ENCODE measurements at regions not wholly inside any gene's neighbourhood (a gene's known extent, or its start where the extent isn't known, plus 50 kb on each side); places are given as distances from the start of the nearest gene placed in this dataset.

DNA sequence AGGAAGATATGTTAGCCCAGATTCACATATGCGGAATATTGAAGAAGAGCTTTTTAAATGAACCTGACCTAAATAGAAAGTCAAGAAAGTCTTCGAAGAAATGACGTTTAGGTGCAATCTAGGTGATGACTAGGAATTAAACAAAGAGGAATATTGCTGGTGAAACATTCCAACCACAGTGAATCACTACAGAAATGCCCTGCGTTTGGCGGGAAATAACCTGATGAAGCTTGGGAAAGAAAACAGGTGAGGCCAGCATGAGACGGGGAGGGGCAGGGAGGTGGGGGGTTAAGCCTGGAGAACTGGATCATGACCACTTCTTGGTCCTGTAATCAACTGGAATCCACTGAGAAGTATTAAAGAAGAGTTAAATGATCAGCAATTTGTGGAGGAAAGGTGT is 299.4 kb upstream of the VSTM2A start:
- Histone ChIP-seq H3K36me3 (ENCODE audit: control insufficient read depth, insufficient read depth, low read length) (no peaks in the 10 kb centered on the region), H3K9ac (ENCODE audit: extremely low read depth, low read length, poor library complexity, severe bottlenecking) (no peak overlapping the region), H3K4me3 (ENCODE audit: low read length) (no peak overlapping the region), H3K4me1 (ENCODE audit: control insufficient read depth, insufficient read depth, low read length) (peaks cover 4% of the 10 kb centered on the region), H3K27ac (ENCODE audit: low read depth, low read length) (no peak overlapping the region), H3K27me3 (ENCODE audit: control insufficient read depth, insufficient read depth, low read length, poor library complexity, severe bottlenecking) (no peaks in the 10 kb centered on the region), H3K9me3 (ENCODE audit: control insufficient read depth, low read length) (no peaks in the 10 kb centered on the region)
- H3K27me3 Mint-ChIP-seq (ENCODE audit: insufficient read depth): no peaks in the 10 kb centered on the region
- no peak overlapping the region for H3K4me3 Mint-ChIP-seq
- no peaks in the 10 kb centered on the region for H3K36me3 Mint-ChIP-seq (ENCODE audit: low read depth)
- H3K9me3 Mint-ChIP-seq: no peaks in the 10 kb centered on the region
- H3K4me1 Mint-ChIP-seq: peaks cover 13% of the 10 kb centered on the region
- TF ChIP-seq, protein P1, sequence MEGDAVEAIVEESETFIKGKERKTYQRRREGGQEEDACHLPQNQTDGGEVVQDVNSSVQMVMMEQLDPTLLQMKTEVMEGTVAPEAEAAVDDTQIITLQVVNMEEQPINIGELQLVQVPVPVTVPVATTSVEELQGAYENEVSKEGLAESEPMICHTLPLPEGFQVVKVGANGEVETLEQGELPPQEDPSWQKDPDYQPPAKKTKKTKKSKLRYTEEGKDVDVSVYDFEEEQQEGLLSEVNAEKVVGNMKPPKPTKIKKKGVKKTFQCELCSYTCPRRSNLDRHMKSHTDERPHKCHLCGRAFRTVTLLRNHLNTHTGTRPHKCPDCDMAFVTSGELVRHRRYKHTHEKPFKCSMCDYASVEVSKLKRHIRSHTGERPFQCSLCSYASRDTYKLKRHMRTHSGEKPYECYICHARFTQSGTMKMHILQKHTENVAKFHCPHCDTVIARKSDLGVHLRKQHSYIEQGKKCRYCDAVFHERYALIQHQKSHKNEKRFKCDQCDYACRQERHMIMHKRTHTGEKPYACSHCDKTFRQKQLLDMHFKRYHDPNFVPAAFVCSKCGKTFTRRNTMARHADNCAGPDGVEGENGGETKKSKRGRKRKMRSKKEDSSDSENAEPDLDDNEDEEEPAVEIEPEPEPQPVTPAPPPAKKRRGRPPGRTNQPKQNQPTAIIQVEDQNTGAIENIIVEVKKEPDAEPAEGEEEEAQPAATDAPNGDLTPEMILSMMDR (conservative IDR thresholded peaks at IDR 0.05): no peak
- 90 to 97% methylated on average over 6 of the region's 6 CpGs for WGBS, 2 experiments (ENCODE audit: insufficient coverage in 1 of 2, insufficient read length in 1 of 2)
- DNase-seq: no peak
- H3K27ac Mint-ChIP-seq: no peak overlapping the region

DNA sequence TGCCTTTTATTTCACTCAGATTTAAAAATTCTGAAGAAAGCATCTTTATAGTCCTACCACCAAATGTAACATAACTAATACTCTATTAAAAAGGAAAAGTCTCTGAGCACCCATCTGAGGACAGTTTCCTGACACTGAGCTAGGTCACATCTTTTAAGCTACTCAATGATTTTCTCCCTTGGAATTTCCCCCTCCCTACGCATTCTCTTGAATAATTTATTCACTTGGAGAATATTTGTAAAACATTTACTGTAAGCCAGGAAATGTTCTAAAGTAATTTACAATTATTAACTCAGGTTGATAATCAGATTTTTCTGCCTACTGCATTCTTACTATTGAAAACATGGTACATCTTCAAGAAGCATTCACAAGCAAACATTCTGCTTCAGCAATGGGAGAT is 297.2 kb upstream of the VSTM2A start:
- Mint-ChIP-seq H3K9me3 (no peaks in the 10 kb centered on the region), H3K4me3 (no peak overlapping the region), H3K36me3 (ENCODE audit: low read depth) (no peaks in the 10 kb centered on the region), H3K4me1 (peaks cover 6% of the 10 kb centered on the region), H3K27ac (no peak overlapping the region), H3K27me3 (ENCODE audit: insufficient read depth) (no peaks in the 10 kb centered on the region)
- Histone ChIP-seq H3K27me3 (ENCODE audit: control insufficient read depth, insufficient read depth, low read length, poor library complexity, severe bottlenecking) (no peaks in the 10 kb centered on the region), H3K9me3 (ENCODE audit: control insufficient read depth, low read length) (no peaks in the 10 kb centered on the region), H3K9ac (ENCODE audit: extremely low read depth, low read length, poor library complexity, severe bottlenecking) (no peak overlapping the region), H3K4me1 (ENCODE audit: control insufficient read depth, insufficient read depth, low read length) (peaks cover 4% of the 10 kb centered on the region), H3K36me3 (ENCODE audit: control insufficient read depth, insufficient read depth, low read length) (no peaks in the 10 kb centered on the region), H3K27ac (ENCODE audit: low read depth, low read length) (no peak overlapping the region), H3K4me3 (ENCODE audit: low read length) (no peak overlapping the region)
- no CpG with 5 or more reads among the region's 1 CpG for WGBS, 2 experiments (ENCODE audit: insufficient coverage in 1 of 2, insufficient read length in 1 of 2)
- TF ChIP-seq, protein P1 (conservative IDR thresholded peaks at IDR 0.05): no peak
- DNase-seq: no peak

DNA sequence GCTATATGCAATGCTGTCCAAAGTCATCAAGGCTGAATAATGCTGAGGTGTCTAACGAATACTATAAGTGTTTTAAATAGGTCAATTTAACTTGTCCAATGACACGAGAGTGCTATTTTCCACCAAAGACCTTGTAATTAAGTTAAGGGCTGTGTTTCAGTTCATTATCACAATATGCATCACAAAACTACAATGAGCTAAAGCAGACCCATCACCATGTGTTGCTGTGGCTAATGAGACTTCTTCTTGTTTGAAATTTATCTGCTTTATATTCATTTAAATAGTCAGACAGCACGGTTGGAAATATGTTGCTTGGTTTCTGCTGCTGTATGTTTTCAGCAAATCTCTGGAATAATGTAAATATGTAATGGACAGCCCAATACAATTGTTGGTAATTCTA is 292.5 kb upstream of the VSTM2A start:
- H3K27me3 Mint-ChIP-seq (ENCODE audit: insufficient read depth): no peaks in the 10 kb centered on the region
- H3K9me3 Mint-ChIP-seq: no peaks in the 10 kb centered on the region
- no peak overlapping the region for H3K4me3 Mint-ChIP-seq
- no peak overlapping the region for H3K27ac Mint-ChIP-seq
- TF ChIP-seq, protein P1 (conservative IDR thresholded peaks at IDR 0.05): no peak
- no peaks in the 10 kb centered on the region for H3K36me3 Mint-ChIP-seq (ENCODE audit: low read depth)
- Histone ChIP-seq H3K27ac (ENCODE audit: low read depth, low read length) (no peak overlapping the region), H3K4me1 (ENCODE audit: control insufficient read depth, insufficient read depth, low read length) (peaks cover 4% of the 10 kb centered on the region), H3K9me3 (ENCODE audit: control insufficient read depth, low read length) (no peaks in the 10 kb centered on the region), H3K9ac (ENCODE audit: extremely low read depth, low read length, poor library complexity, severe bottlenecking) (no peak overlapping the region), H3K4me3 (ENCODE audit: low read length) (no peak overlapping the region), H3K27me3 (ENCODE audit: control insufficient read depth, insufficient read depth, low read length, poor library complexity, severe bottlenecking) (no peaks in the 10 kb centered on the region), H3K36me3 (ENCODE audit: control insufficient read depth, insufficient read depth, low read length) (no peaks in the 10 kb centered on the region)
- DNase-seq: no peak
- H3K4me1 Mint-ChIP-seq: peaks cover 6% of the 10 kb centered on the region
- WGBS, 2 experiments (ENCODE audit: insufficient coverage in 1 of 2, insufficient read length in 1 of 2): 81 to 100% methylated on average over 1 to 3 of the region's 3 CpGs

All from endodermal cell (in vitro differentiated cells).